Pancreas (tissue), 10 donors: ENCODE measurements at regions not wholly inside any gene's neighbourhood (a gene's known extent, or its start where the extent isn't known, plus 50 kb on each side); places are given as distances from the start of the nearest gene placed in this dataset.

Experiments
- ATAC-seq, 4 donors: fragments of 200-7000 bp; cut with Tn5 transposase; one replicate each; pipeline versions ENCODE4 v1.8.0 to v1.9.1; 2020; ENCODE audit warnings: mild to moderate bottlenecking in 4 of 4, moderate library complexity in 4 of 4
- DNase-seq, 6 donors: peaks; one replicate each; pipeline ENCODE4 v3.0.0-alpha.2; 2020
- FAIRE-seq: peaks from 2 replicates; lab custom pipeline; 2012; peaks lifted over from hg19 to GRCh38; lab: Jason Lieb, UNC
- H3K27ac ChIP-seq, 4 donors: fragments of 200-600 bp; sonication (generic); 1 replicate in 3 of 4; 2 replicates in 1 of 4; pipeline versions ENCODE4 v1.5.0 to v1.8.0; 2020
- H3K27me3 ChIP-seq, 4 donors: fragments of 200-600 bp; one replicate each; pipeline ENCODE4 v1.8.0; 2021
- H3K36me3 ChIP-seq, 3 donors: fragments of 200-600 bp; sonication (generic) in 1 of 3; one replicate each; pipeline versions ENCODE4 v1.5.0 to v1.8.0; 2020 to 2021
- H3K4me1 ChIP-seq, 3 donors: fragments of 200-600 bp; one replicate each; pipeline ENCODE4 v1.8.0; 2021
- H3K4me3 ChIP-seq, 4 donors: fragments of 200-600 bp; sonication (generic) in 2 of 4; one replicate each; pipeline versions ENCODE4 v1.5.0 to v1.8.0; 2020 to 2021
- H3K9me3 ChIP-seq, 4 donors: fragments of 200-600 bp; one replicate each; pipeline ENCODE4 v1.8.0; 2021
- CTCF ChIP-seq, 4 donors: fragments of 200-600 bp; sonication (generic) in 3 of 4; IDR thresholded peaks; one replicate each; pipeline versions ENCODE4 v1.5.0 to v1.8.0; 2021; ENCODE audit warnings: antibody characterized with exemption in 4 of 4
- WGBS, 2 donors: extraction: QIAGEN DNeasy Blood & Tissue Kit; methylation state at CpG; one replicate each; pipeline ENCODE4 v1.1.7; 2013; 5-methylcytosine and 5-hydroxymethylcytosine counted together
- intact Hi-C, 3 donors: fragments of 100-400 bp; cut with DNase I; formaldehyde crosslinking; loops; one replicate each; pipeline versions ENCODE4 v1.11.1 to v1.14.2; 2022
- donor health status: healthy with polysubstance abuse.
- donor health status: DM: no; HTN: no; CAD: no; lungs with moderate emphysema.
- donor health status: DM: no; HTN: no; CAD: no.
- donor health status: control.
- donor health status: control.
- donor health status: Bipolar disorder and iron deficiency.
- donor health status: DM: yes; HTN: yes; CAD: no.
- donor health status: DM: no; HTN: no; CAD: no.
- donor health status: DM: no; HTN: no; CAD: no.
- donor health status: DM: yes; HTN: yes; CAD: no.

- H3K4me3 ChIP-seq: no peak overlapping the region
- ATAC-seq (no peak), FAIRE-seq (no peak), DNase-seq (no peak)
- no peak overlapping the region for H3K27ac ChIP-seq
- H3K36me3 ChIP-seq: no peaks in the 10 kb centered on the region
- intact Hi-C loops: no loop called here
- no peaks in the 10 kb centered on the region for H3K27me3 ChIP-seq
- no peaks in the 10 kb centered on the region for H3K9me3 ChIP-seq
- WGBS, 2 donors: 69 to 83% methylated on average over 3 of the region's 3 CpGs
- TF ChIP-seq CTCF (IDR thresholded peaks at IDR 0.05): no peak
- no peaks in the 10 kb centered on the region for H3K4me1 ChIP-seq
Observed at GRCh38 chr1:232108598-232108997, 482.0 kb downstream of the DISC1 start.

- WGBS, 2 donors: 19 to 26% methylated on average over 4 of the region's 4 CpGs
- no peak for FAIRE-seq
Observed at GRCh38 chr1:232106415-232106814, 479.8 kb downstream of the DISC1 start.

GRCh38 chr1:232105561-232105960, 479.0 kb downstream of the DISC1 start:
- intact Hi-C loops: no loop called here
- Histone ChIP-seq H3K27ac (no peak overlapping the region), H3K4me1 (no peaks in the 10 kb centered on the region), H3K36me3 (no peaks in the 10 kb centered on the region), H3K9me3 (no peaks in the 10 kb centered on the region), H3K4me3 (no peak overlapping the region), H3K27me3 (no peaks in the 10 kb centered on the region)
- 38 to 39% methylated on average over 7 of the region's 7 CpGs for WGBS, 2 donors
- DNase-seq (no peak), ATAC-seq (no peak), FAIRE-seq (no peak)
- no peak for TF ChIP-seq CTCF (IDR thresholded peaks at IDR 0.05)

More at GRCh38 chr1:232106415-232106814, 479.8 kb downstream of the DISC1 start:
- TF ChIP-seq CTCF (IDR thresholded peaks at IDR 0.05): no peak
- intact Hi-C loops: no loop called here
- no peaks in the 10 kb centered on the region for H3K36me3 ChIP-seq
- no peaks in the 10 kb centered on the region for H3K27me3 ChIP-seq
- H3K4me1 ChIP-seq: no peaks in the 10 kb centered on the region
- ATAC-seq: no peak
- H3K27ac ChIP-seq: no peak overlapping the region
- DNase-seq: no peak
- H3K4me3 ChIP-seq: no peak overlapping the region
- H3K9me3 ChIP-seq: no peaks in the 10 kb centered on the region

- no peak for ATAC-seq
- no peaks in the 10 kb centered on the region for H3K27me3 ChIP-seq
- no peak overlapping the region for H3K4me3 ChIP-seq
- 75 to 83% methylated on average over 1 of the region's 1 CpG for WGBS, 2 donors
- H3K36me3 ChIP-seq: no peaks in the 10 kb centered on the region
- no peaks in the 10 kb centered on the region for H3K9me3 ChIP-seq
- intact Hi-C loops: no loop called here
- no peaks in the 10 kb centered on the region for H3K4me1 ChIP-seq
- DNase-seq: no peak
- no peak for FAIRE-seq
- TF ChIP-seq CTCF (IDR thresholded peaks at IDR 0.05): no peak
- H3K27ac ChIP-seq: no peak overlapping the region
Observed at GRCh38 chr1:232101231-232101630, 474.6 kb downstream of the DISC1 start.

GRCh38 chr1:232096751-232097150, 470.2 kb downstream of the DISC1 start:
- no peak for TF ChIP-seq CTCF (IDR thresholded peaks at IDR 0.05)
- H3K9me3 ChIP-seq: no peaks in the 10 kb centered on the region
- DNase-seq (no peak), ATAC-seq (no peak), FAIRE-seq (no peak)
- no peaks in the 10 kb centered on the region for H3K4me1 ChIP-seq
- H3K36me3 ChIP-seq: no peaks in the 10 kb centered on the region
- WGBS, 2 donors: 71 to 84% methylated on average over 3 of the region's 3 CpGs
- no peaks in the 10 kb centered on the region for H3K27me3 ChIP-seq
- no peak overlapping the region for H3K4me3 ChIP-seq
- no peak overlapping the region for H3K27ac ChIP-seq
- intact Hi-C loops: no loop called here
